ENCODE measurements at regions not wholly inside any gene's neighbourhood (a gene's known extent, or its start where the extent isn't known, plus 50 kb on each side); places are given as distances from the start of the nearest gene placed in this dataset.

GRCh38 chr10:111766464-111766863, 417.1 kb downstream of the GPAM start:
- no peak for TF ChIP-seq CTCF (conservative IDR thresholded peaks at IDR 0.05)
- Mint-ChIP-seq H3K36me3 (ENCODE audit: low read depth) (no peaks in the 10 kb centered on the region), H3K27me3 (ENCODE audit: low read depth) (no peaks in the 10 kb centered on the region), H3K27ac (ENCODE audit: unreplicated experiment) (peak overlapping the region; percentile 93), H3K4me3 (no peak overlapping the region), H3K9me3 (peaks cover 3% of the 10 kb centered on the region), H3K4me1 (peaks cover 16% of the 10 kb centered on the region)
- DNase-seq (ENCODE audit: low read depth, low spot score), result no peak

GRCh38 chr10:111767661-111768060, 415.9 kb downstream of the GPAM start:
- no peak for TF ChIP-seq CTCF (conservative IDR thresholded peaks at IDR 0.05)
- peaks cover 3% of the 10 kb centered on the region for H3K9me3 Mint-ChIP-seq
- no peaks in the 10 kb centered on the region for H3K27me3 Mint-ChIP-seq (ENCODE audit: low read depth)
- H3K36me3 Mint-ChIP-seq (ENCODE audit: low read depth), result no peaks in the 10 kb centered on the region
- no peak overlapping the region for H3K4me3 Mint-ChIP-seq
- no peak for DNase-seq (ENCODE audit: low read depth, low spot score)
- H3K27ac Mint-ChIP-seq (ENCODE audit: unreplicated experiment), result no peak overlapping the region
- H3K4me1 Mint-ChIP-seq, result peaks cover 16% of the 10 kb centered on the region

- TF ChIP-seq CTCF (conservative IDR thresholded peaks at IDR 0.05), result no peak
Observed at GRCh38 chr10:111773950-111774349, 409.6 kb downstream of the GPAM start.

GRCh38 chr10:111774486-111774885, 409.1 kb downstream of the GPAM start:
- Mint-ChIP-seq H3K4me3 (no peak overlapping the region), H3K27ac (ENCODE audit: unreplicated experiment) (no peak overlapping the region), H3K4me1 (no peaks in the 10 kb centered on the region), H3K27me3 (ENCODE audit: low read depth) (no peaks in the 10 kb centered on the region), H3K36me3 (ENCODE audit: low read depth) (no peaks in the 10 kb centered on the region), H3K9me3 (no peaks in the 10 kb centered on the region)
- TF ChIP-seq CTCF (conservative IDR thresholded peaks at IDR 0.05), result no peak
- DNase-seq (ENCODE audit: low read depth, low spot score), result no peak

More at GRCh38 chr10:111773950-111774349, 409.6 kb downstream of the GPAM start:
- Mint-ChIP-seq H3K27ac (ENCODE audit: unreplicated experiment) (no peak overlapping the region), H3K27me3 (ENCODE audit: low read depth) (no peaks in the 10 kb centered on the region), H3K9me3 (no peaks in the 10 kb centered on the region), H3K36me3 (ENCODE audit: low read depth) (no peaks in the 10 kb centered on the region), H3K4me3 (no peak overlapping the region), H3K4me1 (no peaks in the 10 kb centered on the region)
- no peak for DNase-seq (ENCODE audit: low read depth, low spot score)

- DNase-seq (ENCODE audit: low read depth, low spot score), result no peak
- no peak for TF ChIP-seq CTCF (conservative IDR thresholded peaks at IDR 0.05)
- Mint-ChIP-seq H3K4me1 (peaks cover 14% of the 10 kb centered on the region), H3K4me3 (no peak overlapping the region), H3K36me3 (ENCODE audit: low read depth) (no peaks in the 10 kb centered on the region), H3K27me3 (ENCODE audit: low read depth) (peaks cover 6% of the 10 kb centered on the region), H3K27ac (ENCODE audit: unreplicated experiment) (no peak overlapping the region), H3K9me3 (no peaks in the 10 kb centered on the region)
Observed at GRCh38 chr10:111784436-111784835, 399.1 kb downstream of the GPAM start.

All from neural crest cell (in vitro differentiated cells).